K562 (cell line): ENCODE measurements at regions not wholly inside any gene's neighbourhood (a gene's known extent, or its start where the extent isn't known, plus 50 kb on each side); places are given as distances from the start of the nearest gene placed in this dataset.

Source experiments
- CTCF ChIP-seq, 3 experiments: IDR thresholded peaks in 2 of 3; conservative IDR thresholded peaks in 1 of 3; 2 replicates each; pipeline ENCODE4 v1.5.1; 2011 to 2012; ENCODE audit warnings: low read length in 3 of 3, mild to moderate bottlenecking in 3 of 3, control low read depth in 2 of 3, improper control_type of control experiment in 1 of 3, inconsistent platforms in 1 of 3, low read depth in 1 of 3, mixed read lengths in 1 of 3, moderate library complexity in 1 of 3; ENCODE audit not compliant: insufficient read depth in 2 of 3
- NFE2L1 ChIP-seq: fragments of 450-650 bp; IDR thresholded peaks from 2 replicates; pipeline ENCODE4 v1.6.1; 2016; ENCODE audit warnings: missing genetic modification characterization, low read depth, mild to moderate bottlenecking, missing compliant biosample characterization, moderate library complexity, borderline replicate concordance
- POLR2AphosphoS2 ChIP-seq: IDR thresholded peaks from 2 replicates; pipeline ENCODE4 v1.6.1; 2012; ENCODE audit warnings: low read length, improper control_type of control experiment
- POLR3A ChIP-seq: IDR thresholded peaks from 2 replicates; pipeline ENCODE4 v1.6.1; 2011; ENCODE audit warnings: borderline replicate concordance, mild to moderate bottlenecking, moderate library complexity; ENCODE audit not compliant: insufficient read length, insufficient read depth; ENCODE audit errors: extremely low read depth
- ZNF830 ChIP-seq: fragments of 250-450 bp; sonication (Bioruptor Pico); IDR thresholded peaks from 2 replicates; pipeline ENCODE4 v1.5.0; 2021; ENCODE audit warnings: mild to moderate bottlenecking

GRCh38 chr15:29343229-29343628 lies 73.6 kb upstream of the NSMCE3 start:
- TF ChIP-seq POLR3A (no peak), NFE2L1 (tag) (no peak), CTCF (IDR thresholded peaks at IDR 0.05 in 2 of 3, conservative IDR thresholded peaks at IDR 0.05 in 1 of 3; ENCODE audit: insufficient read depth in 2 of 3, low read depth in 1 of 3, low read length in 3 of 3) (no peak), POLR2AphosphoS2 (no peak), ZNF830 (CRISPR knock-in tag) (no peak)
